HEK293T (cell line): ENCODE measurements at regions not wholly inside any gene's neighbourhood (a gene's known extent, or its start where the extent isn't known, plus 50 kb on each side); places are given as distances from the start of the nearest gene placed in this dataset.
"Not testable (repeated sequence)": the region's sequence is repeated elsewhere in the genome, so short reads cannot be mapped to it uniquely, and the experiment has no call there.

Experiments
- CTCF ChIA-PET: fragments of 350-600 bp; formaldehyde crosslinking; extraction: SDS; loops from one replicate; lab custom pipeline; 2021; ENCODE audit warnings: antibody characterized with exemption, inconsistent platforms; lab: Yijun Ruan, JAX
- POLR2A ChIA-PET: fragments of 350-600 bp; formaldehyde crosslinking; extraction: SDS; loops from one replicate; lab custom pipeline; 2020; ENCODE audit warnings: antibody characterized with exemption, inconsistent platforms; lab: Yijun Ruan, JAX
- DNase-seq: peaks from one replicate; pipeline ENCODE4 v3.0.0; 2012; ENCODE audit warnings: mixed read lengths; ENCODE audit errors: extremely low spot score
- ARNT ChIP-seq: fragments of 450-650 bp; IDR thresholded peaks from 2 replicates; pipeline ENCODE4 v1.6.1; 2017; ENCODE audit warnings: mild to moderate bottlenecking
- BHLHE40 ChIP-seq: fragments of 450-650 bp; IDR thresholded peaks from 2 replicates; pipeline ENCODE4 v1.6.1; 2016; ENCODE audit warnings: mild to moderate bottlenecking, moderate library complexity, borderline replicate concordance
- CTBP1 ChIP-seq: fragments of 450-650 bp; IDR thresholded peaks from 2 replicates; pipeline ENCODE4 v1.6.1; 2016; ENCODE audit warnings: borderline replicate concordance
- ELF4 ChIP-seq: fragments of 450-650 bp; IDR thresholded peaks from 2 replicates; pipeline ENCODE4 v1.6.1; 2017; ENCODE audit warnings: antibody characterized with exemption
- FOXA1 ChIP-seq: fragments of 450-650 bp; IDR thresholded peaks from 2 replicates; pipeline ENCODE4 v1.6.1; 2016; ENCODE audit warnings: mild to moderate bottlenecking
- FOXK2 ChIP-seq: fragments of 450-650 bp; IDR thresholded peaks from 2 replicates; pipeline ENCODE4 v1.6.1; 2016; ENCODE audit warnings: mild to moderate bottlenecking
- FOXM1 ChIP-seq: fragments of 450-650 bp; IDR thresholded peaks from 2 replicates; pipeline ENCODE4 v1.6.1; 2017; ENCODE audit warnings: mild to moderate bottlenecking, borderline replicate concordance
- HDGF ChIP-seq: fragments of 450-650 bp; IDR thresholded peaks from 2 replicates; pipeline ENCODE4 v1.6.1; 2017; ENCODE audit warnings: antibody characterized with exemption, borderline replicate concordance
- L3MBTL2 ChIP-seq: fragments of 450-650 bp; conservative IDR thresholded peaks from 2 replicates; pipeline ENCODE4 v1.6.1; 2016; ENCODE audit warnings: mild to moderate bottlenecking
- LEF1 ChIP-seq: fragments of 450-650 bp; IDR thresholded peaks from 2 replicates; pipeline ENCODE4 v1.6.1; 2017; ENCODE audit warnings: mild to moderate bottlenecking, borderline replicate concordance
- NFRKB ChIP-seq: fragments of 450-650 bp; IDR thresholded peaks from 2 replicates; pipeline ENCODE4 v1.6.1; 2016; ENCODE audit warnings: mild to moderate bottlenecking, moderate library complexity
- SP1 ChIP-seq: fragments of 450-650 bp; IDR thresholded peaks from 2 replicates; pipeline ENCODE4 v1.6.1; 2017
- SUZ12 ChIP-seq: fragments of 450-650 bp; IDR thresholded peaks from 2 replicates; pipeline ENCODE4 v1.6.1; 2016; ENCODE audit warnings: mild to moderate bottlenecking
- TARDBP ChIP-seq: fragments of 450-650 bp; IDR thresholded peaks from 2 replicates; pipeline ENCODE4 v1.6.1; 2016
- ZNF384 ChIP-seq: fragments of 450-650 bp; IDR thresholded peaks from 2 replicates; pipeline ENCODE4 v1.6.1; 2016
- TF ChIP-seq, protein P1 (sequence below): fragments of 450-650 bp; IDR thresholded peaks from 2 replicates; pipeline ENCODE4 v1.6.1; 2016

DNA sequence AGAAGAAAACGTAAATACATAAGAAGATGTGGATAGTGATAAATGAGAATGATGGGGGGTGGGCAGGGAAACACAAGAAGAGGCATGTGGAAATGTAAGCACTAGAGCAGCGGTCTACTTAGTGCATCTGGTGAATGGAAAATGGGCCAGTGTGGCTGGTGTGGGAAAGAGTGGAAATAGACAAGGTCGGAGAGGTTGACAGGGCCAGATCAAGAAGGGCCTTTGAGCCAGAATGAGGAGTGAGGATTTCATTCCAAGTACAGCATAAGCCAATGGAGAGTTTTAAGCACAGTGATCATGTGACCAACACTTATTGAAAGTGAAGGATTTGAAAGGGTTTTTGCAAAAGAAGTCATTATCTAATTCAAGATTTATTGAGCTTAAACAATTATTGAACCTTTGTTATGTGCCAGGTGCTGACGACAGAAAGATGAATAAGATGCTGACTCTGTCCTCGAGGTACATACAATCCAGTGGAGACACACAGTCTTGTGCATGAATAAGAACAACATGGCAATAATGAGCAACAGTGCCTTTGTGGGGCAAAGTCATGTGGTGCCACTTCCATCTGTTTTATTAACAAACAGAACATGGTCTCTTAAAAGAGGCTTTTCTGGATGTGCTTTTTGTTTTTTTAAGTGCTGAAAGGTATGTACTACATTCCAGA is 124.1 kb downstream of the MFSD1 start:
- no peak for DNase-seq
- TF ChIP-seq NFRKB (no peak), CTBP1 (no peak), SUZ12 (no peak), L3MBTL2 (no peak), FOXA1 (no peak), LEF1 (no peak), HDGF (no peak), ELF4 (no peak), FOXK2 (no peak), SP1 (no peak), TARDBP (no peak), BHLHE40 (no peak), ARNT (no peak), FOXM1 (no peak), ZNF384 (no peak)
- TF ChIP-seq, protein P1, sequence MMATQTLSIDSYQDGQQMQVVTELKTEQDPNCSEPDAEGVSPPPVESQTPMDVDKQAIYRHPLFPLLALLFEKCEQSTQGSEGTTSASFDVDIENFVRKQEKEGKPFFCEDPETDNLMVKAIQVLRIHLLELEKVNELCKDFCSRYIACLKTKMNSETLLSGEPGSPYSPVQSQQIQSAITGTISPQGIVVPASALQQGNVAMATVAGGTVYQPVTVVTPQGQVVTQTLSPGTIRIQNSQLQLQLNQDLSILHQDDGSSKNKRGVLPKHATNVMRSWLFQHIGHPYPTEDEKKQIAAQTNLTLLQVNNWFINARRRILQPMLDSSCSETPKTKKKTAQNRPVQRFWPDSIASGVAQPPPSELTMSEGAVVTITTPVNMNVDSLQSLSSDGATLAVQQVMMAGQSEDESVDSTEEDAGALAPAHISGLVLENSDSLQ, result no peak
- POLR2A ChIA-PET, result no interaction called here
- CTCF ChIA-PET, result no interaction called here

DNA sequence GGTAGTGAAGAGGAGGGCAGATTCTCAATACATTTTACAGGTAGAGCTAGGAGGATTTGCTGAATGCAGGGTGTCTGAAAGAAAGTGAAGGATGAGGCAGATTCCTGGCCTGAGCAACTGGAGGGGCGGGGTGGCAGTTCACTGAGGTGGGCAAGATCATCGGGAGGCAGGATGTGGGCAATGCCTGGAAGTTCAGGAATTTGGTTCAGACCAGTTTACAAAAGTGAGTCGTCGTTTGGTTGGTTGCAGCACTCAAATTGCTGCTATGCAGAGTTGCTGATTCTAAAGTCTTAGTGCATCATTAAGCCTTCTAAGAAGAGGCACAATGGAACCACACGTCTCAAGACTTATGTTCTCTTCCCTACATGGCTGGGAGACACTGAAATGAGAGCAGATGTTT is 134.0 kb downstream of the MFSD1 start:
- no peak for DNase-seq
- ChIA-PET POLR2A (no interaction called here), CTCF (no interaction called here)
- TF ChIP-seq HDGF, result no peak

DNA sequence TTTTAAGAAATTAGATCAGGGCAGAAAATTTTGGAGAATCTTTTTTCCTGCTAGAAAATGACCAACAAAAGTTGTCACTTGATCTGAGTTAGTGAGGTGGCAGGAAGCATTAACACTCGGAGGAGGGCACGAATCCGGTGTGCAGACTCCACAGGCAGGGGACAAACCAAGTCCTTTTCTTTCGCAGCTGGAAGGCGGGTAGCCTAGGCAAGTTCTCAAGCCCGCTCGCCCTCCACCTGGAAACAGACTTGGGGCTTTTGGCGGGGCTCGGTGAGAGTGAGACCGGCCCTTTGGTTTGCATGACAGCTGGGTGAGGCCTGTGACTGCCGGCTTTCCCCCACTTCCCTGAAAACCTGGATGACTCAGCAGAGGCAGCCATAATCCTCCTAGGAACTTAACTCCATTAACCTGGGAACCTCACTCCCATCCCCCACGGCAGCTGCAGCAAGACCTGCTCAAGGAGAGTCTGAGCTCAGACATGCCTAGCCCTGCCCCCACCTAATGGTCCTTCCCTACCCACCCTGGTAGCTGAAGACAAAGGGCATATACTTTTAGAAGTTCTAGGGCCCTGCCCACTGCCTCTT is 134.8 kb downstream of the MFSD1 start:
- POLR2A ChIA-PET, result no interaction called here
- CTCF ChIA-PET, result no interaction called here
- no peak for DNase-seq
- no peak for TF ChIP-seq LEF1
- TF ChIP-seq CTBP1, result no peak
- TF ChIP-seq TARDBP, result no peak
- TF ChIP-seq FOXK2, result no peak
- TF ChIP-seq SP1, result no peak
- TF ChIP-seq, protein P1, result no peak
- no peak for TF ChIP-seq L3MBTL2
- no peak for TF ChIP-seq BHLHE40
- no peak for TF ChIP-seq HDGF
- no peak for TF ChIP-seq ELF4
- TF ChIP-seq FOXA1, result no peak
- TF ChIP-seq ARNT, result no peak
- TF ChIP-seq FOXM1, result no peak
- TF ChIP-seq ZNF384, result no peak
- no peak for TF ChIP-seq SUZ12
- TF ChIP-seq NFRKB, result no peak

DNA sequence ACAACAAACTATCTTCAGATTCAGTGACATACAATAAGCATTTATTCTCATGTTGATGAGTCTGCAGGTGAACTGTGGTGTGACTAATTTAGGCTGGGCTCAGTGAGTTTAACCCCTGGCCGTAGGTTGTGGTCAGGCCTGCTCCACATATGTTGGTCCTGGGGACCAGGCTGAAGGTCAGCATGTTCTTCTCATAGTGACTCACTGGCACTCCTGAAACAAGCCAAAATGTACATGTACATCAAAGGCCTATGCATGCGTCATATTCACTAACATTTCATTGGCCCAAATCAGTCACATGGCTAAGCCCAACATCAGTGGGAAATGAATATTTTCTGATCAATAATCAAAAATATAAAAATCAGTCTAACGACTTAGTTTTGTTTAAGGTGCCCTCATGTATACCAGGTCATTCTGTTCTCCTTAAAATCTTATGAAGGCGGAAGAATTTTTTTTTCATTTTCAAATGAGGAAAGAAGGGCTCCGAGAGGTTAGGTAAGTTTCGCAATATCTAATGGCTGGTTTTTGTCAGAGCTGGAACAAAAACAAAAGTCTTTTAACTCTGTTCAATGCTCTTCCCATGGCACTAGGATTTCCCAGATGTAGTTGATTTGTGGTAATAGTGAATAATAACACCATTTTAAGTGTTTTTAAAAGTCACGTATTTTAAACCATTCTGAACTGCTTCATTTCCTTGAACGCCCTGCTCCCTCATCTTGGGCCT is 148.5 kb downstream of the MFSD1 start:
- POLR2A ChIA-PET, result no interaction called here
- CTCF ChIA-PET, result no interaction called here
- no peak for TF ChIP-seq FOXK2
- no peak for DNase-seq

DNA sequence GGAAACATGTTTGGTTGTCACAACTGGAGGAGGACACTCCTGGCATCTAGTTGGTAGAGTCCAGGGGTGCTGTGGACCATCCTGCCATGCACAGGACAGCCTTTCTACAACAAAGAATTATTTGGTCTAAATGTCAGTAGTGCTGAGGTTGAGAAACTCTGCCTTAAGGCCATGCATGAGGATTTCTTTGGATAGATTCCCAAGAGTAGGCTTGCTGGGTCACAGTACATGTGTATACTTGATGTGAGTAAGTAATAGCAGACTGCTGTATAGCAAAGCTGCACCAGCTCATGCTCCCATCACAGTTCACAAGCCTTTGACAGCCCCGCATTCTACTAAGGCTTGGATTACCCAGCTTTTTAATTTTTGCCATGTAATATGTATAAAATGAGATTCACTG is 151.3 kb downstream of the MFSD1 start:
- no peak for DNase-seq
- CTCF ChIA-PET, result no interaction called here
- POLR2A ChIA-PET, result no interaction called here
- TF ChIP-seq ELF4 (no peak), BHLHE40 (no peak), HDGF (no peak), SUZ12 (no peak), FOXA1 (no peak), FOXK2 (no peak), NFRKB (no peak), CTBP1 (no peak), L3MBTL2 (no peak), LEF1 (no peak), ARNT (no peak), ZNF384 (no peak)

DNA sequence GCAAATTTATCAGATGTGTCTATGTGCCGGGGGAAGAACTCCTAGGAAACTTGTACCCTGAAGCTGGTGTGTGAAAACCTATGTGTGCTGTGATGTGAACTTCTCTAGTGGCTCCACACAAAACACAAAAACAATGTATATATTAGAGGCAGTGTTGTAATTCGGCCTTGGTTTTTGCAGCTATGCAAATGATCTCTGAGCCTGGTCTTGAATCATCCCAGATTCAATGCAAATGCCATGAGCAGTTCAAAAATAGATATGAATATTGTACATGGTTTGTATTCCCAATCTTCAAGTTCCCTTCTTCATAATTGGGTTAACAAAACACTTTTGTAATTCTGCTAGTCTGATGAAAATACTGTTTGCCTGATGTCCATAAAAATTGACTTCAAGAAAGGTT is 152.6 kb downstream of the MFSD1 start:
- DNase-seq, result no peak
- TF ChIP-seq FOXA1 (no peak), ARNT (no peak), ELF4 (no peak), CTBP1 (no peak), L3MBTL2 (no peak), SUZ12 (no peak), HDGF (no peak), FOXM1 (no peak), ZNF384 (no peak), TARDBP (no peak), NFRKB (no peak), BHLHE40 (no peak), LEF1 (no peak), FOXK2 (no peak), SP1 (no peak)
- TF ChIP-seq, protein P1, result no peak
- CTCF ChIA-PET, result no interaction called here
- POLR2A ChIA-PET, result no interaction called here

DNA sequence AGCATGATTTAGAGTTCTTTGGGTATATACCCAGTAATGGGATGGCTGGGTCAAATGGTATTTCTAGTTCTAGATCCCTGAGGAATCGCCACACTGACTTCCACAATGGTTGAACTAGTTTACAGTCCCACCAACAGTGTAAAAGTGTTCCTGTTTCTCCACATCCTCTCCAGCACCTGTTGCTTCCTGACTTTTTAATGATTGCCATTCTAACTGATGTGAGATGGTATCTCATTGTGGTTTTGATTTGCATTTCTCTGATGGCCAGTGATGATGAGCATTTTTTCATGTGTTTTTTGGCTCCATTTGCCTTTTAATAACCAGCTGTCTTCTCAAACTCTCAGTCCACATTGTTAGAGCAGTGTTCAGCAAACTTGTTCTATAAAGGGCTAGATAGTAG is 155.9 kb downstream of the MFSD1 start:
- POLR2A ChIA-PET, DNase-seq, CTCF ChIA-PET: not testable (repeated sequence)
